Rectal smooth muscle tissue (tissue), 1 donor: ENCODE measurements at regions not wholly inside any gene's neighbourhood (a gene's known extent, or its start where the extent isn't known, plus 50 kb on each side); places are given as distances from the start of the nearest gene placed in this dataset.

Source experiments
- H3K27ac ChIP-seq: one replicate; pipeline ENCODE4 v1.7.0; 2013; ENCODE audit warnings: low read depth, low read length, inconsistent platforms
- H3K27me3 ChIP-seq: one replicate; pipeline ENCODE4 v1.7.0; 2013; ENCODE audit warnings: low read length; ENCODE audit not compliant: control insufficient read depth, insufficient read depth
- H3K36me3 ChIP-seq: one replicate; pipeline ENCODE4 v1.7.0; 2013; ENCODE audit warnings: low read length; ENCODE audit not compliant: control insufficient read depth, insufficient read depth
- H3K4me1 ChIP-seq: one replicate; pipeline ENCODE4 v1.7.0; 2013; ENCODE audit warnings: low read length; ENCODE audit not compliant: control insufficient read depth, insufficient read depth
- H3K4me3 ChIP-seq: one replicate; pipeline ENCODE4 v1.7.0; 2013; ENCODE audit warnings: low read length
- H3K9ac ChIP-seq: one replicate; pipeline ENCODE4 v1.7.0; 2013; ENCODE audit warnings: low read length

GRCh38 chr10:10259013-10259412 lies 758.7 kb upstream of the CELF2 start:
- Histone ChIP-seq H3K27me3 (no peaks in the 10 kb centered on the region), H3K27ac (no peak overlapping the region), H3K4me3 (no peak overlapping the region), H3K36me3 (no peaks in the 10 kb centered on the region), H3K9ac (no peak overlapping the region), H3K4me1 (no peaks in the 10 kb centered on the region)

GRCh38 chr10:10270126-10271050 lies 747.3 kb upstream of the CELF2 start:
- H3K4me3 ChIP-seq, result no peak overlapping the region
- no peaks in the 10 kb centered on the region for H3K36me3 ChIP-seq
- no peak overlapping the region for H3K27ac ChIP-seq
- no peaks in the 10 kb centered on the region for H3K27me3 ChIP-seq
- H3K9ac ChIP-seq, result no peak overlapping the region
- H3K4me1 ChIP-seq, result no peaks in the 10 kb centered on the region

- Histone ChIP-seq H3K27ac (no peak overlapping the region), H3K4me1 (no peaks in the 10 kb centered on the region), H3K4me3 (no peak overlapping the region), H3K36me3 (no peaks in the 10 kb centered on the region), H3K9ac (no peak overlapping the region), H3K27me3 (no peaks in the 10 kb centered on the region)
Measured at GRCh38 chr10:10271639-10272192, 746.0 kb upstream of the CELF2 start.

- no peak overlapping the region for H3K9ac ChIP-seq
- no peaks in the 10 kb centered on the region for H3K27me3 ChIP-seq
- no peak overlapping the region for H3K27ac ChIP-seq
- H3K4me1 ChIP-seq, result no peaks in the 10 kb centered on the region
- H3K36me3 ChIP-seq, result no peaks in the 10 kb centered on the region
- H3K4me3 ChIP-seq, result no peak overlapping the region
Measured at GRCh38 chr10:10273661-10274060, 744.0 kb upstream of the CELF2 start.

GRCh38 chr10:10279906-10280305 lies 737.8 kb upstream of the CELF2 start:
- H3K4me1 ChIP-seq, result no peaks in the 10 kb centered on the region
- no peak overlapping the region for H3K4me3 ChIP-seq
- no peaks in the 10 kb centered on the region for H3K27me3 ChIP-seq
- H3K36me3 ChIP-seq, result no peaks in the 10 kb centered on the region
- no peak overlapping the region for H3K27ac ChIP-seq
- no peak overlapping the region for H3K9ac ChIP-seq

GRCh38 chr10:10292501-10292900 lies 725.2 kb upstream of the CELF2 start:
- H3K9ac ChIP-seq, result no peak overlapping the region
- H3K4me1 ChIP-seq, result no peaks in the 10 kb centered on the region
- no peaks in the 10 kb centered on the region for H3K36me3 ChIP-seq
- H3K27ac ChIP-seq, result no peak overlapping the region
- no peak overlapping the region for H3K4me3 ChIP-seq
- H3K27me3 ChIP-seq, result no peaks in the 10 kb centered on the region

- Histone ChIP-seq H3K27ac (no peak overlapping the region), H3K4me3 (no peak overlapping the region), H3K36me3 (no peaks in the 10 kb centered on the region), H3K9ac (no peak overlapping the region), H3K27me3 (no peaks in the 10 kb centered on the region), H3K4me1 (no peaks in the 10 kb centered on the region)
Measured at GRCh38 chr10:10293041-10293440, 724.6 kb upstream of the CELF2 start.

GRCh38 chr10:10293481-10293951 lies 724.2 kb upstream of the CELF2 start:
- no peak overlapping the region for H3K4me3 ChIP-seq
- H3K27ac ChIP-seq, result no peak overlapping the region
- no peaks in the 10 kb centered on the region for H3K27me3 ChIP-seq
- no peaks in the 10 kb centered on the region for H3K4me1 ChIP-seq
- no peaks in the 10 kb centered on the region for H3K36me3 ChIP-seq
- H3K9ac ChIP-seq, result no peak overlapping the region

GRCh38 chr10:10294184-10294880 lies 723.3 kb upstream of the CELF2 start:
- Histone ChIP-seq H3K27me3 (no peaks in the 10 kb centered on the region), H3K4me1 (no peaks in the 10 kb centered on the region), H3K27ac (no peak overlapping the region), H3K9ac (no peak overlapping the region), H3K4me3 (no peak overlapping the region), H3K36me3 (no peaks in the 10 kb centered on the region)

GRCh38 chr10:10294881-10295529 lies 722.7 kb upstream of the CELF2 start:
- Histone ChIP-seq H3K9ac (no peak overlapping the region), H3K27me3 (no peaks in the 10 kb centered on the region), H3K4me1 (no peaks in the 10 kb centered on the region), H3K4me3 (no peak overlapping the region), H3K36me3 (no peaks in the 10 kb centered on the region), H3K27ac (no peak overlapping the region)

GRCh38 chr10:10295537-10295936 lies 722.1 kb upstream of the CELF2 start:
- Histone ChIP-seq H3K9ac (no peak overlapping the region), H3K4me3 (no peak overlapping the region), H3K36me3 (no peaks in the 10 kb centered on the region), H3K4me1 (no peaks in the 10 kb centered on the region), H3K27ac (no peak overlapping the region), H3K27me3 (no peaks in the 10 kb centered on the region)

- Histone ChIP-seq H3K27ac (no peak overlapping the region), H3K9ac (no peak overlapping the region), H3K4me1 (no peaks in the 10 kb centered on the region), H3K36me3 (no peaks in the 10 kb centered on the region), H3K4me3 (no peak overlapping the region), H3K27me3 (no peaks in the 10 kb centered on the region)
Measured at GRCh38 chr10:10302689-10303088, 715.0 kb upstream of the CELF2 start.
